ENCODE measurements at regions not wholly inside any gene's neighbourhood (a gene's known extent, or its start where the extent isn't known, plus 50 kb on each side); places are given as distances from the start of the nearest gene placed in this dataset.

DNA sequence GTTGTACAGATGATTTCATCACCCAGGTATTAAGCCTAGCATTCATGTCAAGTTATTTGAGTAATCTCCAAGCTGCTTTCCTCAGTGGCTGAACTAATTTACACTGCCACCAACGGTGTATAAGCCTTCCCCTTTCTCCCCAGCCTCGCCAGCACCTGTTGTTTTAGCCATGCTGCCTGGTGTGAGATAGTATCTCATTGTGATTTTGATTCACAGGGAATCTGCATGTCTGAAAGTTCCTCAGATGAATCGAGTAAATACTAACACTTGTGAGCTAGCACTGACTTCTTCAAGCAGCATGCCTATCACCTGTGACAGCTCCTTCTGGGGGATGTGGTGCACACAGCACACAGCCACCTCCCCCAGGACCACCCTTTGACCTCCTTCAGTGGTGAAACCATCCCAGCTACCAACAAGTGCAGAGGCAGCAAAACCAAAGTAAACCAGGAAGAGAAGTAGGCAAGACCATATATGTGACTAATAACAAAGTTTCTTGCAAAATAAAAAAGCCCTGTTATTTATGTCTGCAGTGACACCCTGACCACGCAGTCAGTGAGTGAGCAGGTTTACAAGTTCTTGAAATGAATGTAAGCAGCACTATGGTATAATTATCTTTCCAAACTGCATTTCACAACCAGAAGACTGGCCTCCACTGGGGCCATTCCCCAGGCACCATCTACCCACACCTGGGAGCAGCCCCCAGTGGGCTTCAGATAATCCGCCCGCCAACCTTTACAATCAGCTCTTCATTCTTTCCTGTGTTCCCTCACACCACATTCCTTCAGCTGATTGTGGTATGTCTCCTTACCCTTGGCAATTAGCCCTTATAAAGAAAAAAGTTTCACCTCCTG is 173.8 kb downstream of the ETS2 start:
- Mint-ChIP-seq H3K9me3 (no peaks in the 10 kb centered on the region), H3K36me3 (ENCODE audit: insufficient read depth) (no peaks in the 10 kb centered on the region), H3K4me1 (ENCODE audit: low read depth in 2 of 2) (peaks cover 0 to 2% of the 10 kb centered on the region in 2 donors), H3K27ac (no peak overlapping the region), H3K27me3 (peaks cover 42 to 53% of the 10 kb centered on the region in 2 donors), H3K4me3 (no peak overlapping the region)
- DNase-seq, result no peak
- no peak for ATAC-seq (replicated peaks)

DNA sequence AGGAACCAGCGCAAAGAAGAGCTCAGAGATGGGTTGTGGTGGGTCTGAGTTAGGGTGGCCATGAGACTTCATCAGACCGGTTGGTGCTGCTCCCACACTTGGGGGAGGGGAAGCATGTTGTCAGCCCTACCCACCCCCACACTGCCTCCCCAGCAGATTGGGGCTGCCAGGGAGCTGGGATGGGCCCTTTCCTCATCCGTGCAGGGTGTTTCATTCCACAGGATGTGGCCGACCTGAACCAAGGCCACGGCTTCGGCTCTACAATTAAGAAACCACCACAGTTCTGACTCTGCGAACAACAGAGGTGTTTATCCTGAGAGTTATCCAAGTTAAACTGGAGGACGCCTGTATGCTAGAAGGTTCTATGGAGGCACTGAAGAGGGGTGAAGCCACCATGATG is 171.2 kb downstream of the ETS2 start:
- DNase-seq (no peak), ATAC-seq (replicated peaks) (no peak)
- Mint-ChIP-seq H3K9me3 (no peaks in the 10 kb centered on the region), H3K36me3 (ENCODE audit: insufficient read depth) (no peaks in the 10 kb centered on the region), H3K27me3 (peaks cover 39 to 52% of the 10 kb centered on the region in 2 donors), H3K4me3 (no peak overlapping the region), H3K4me1 (ENCODE audit: low read depth in 2 of 2) (peaks cover 0 to 2% of the 10 kb centered on the region in 2 donors), H3K27ac (no peak overlapping the region)

DNA sequence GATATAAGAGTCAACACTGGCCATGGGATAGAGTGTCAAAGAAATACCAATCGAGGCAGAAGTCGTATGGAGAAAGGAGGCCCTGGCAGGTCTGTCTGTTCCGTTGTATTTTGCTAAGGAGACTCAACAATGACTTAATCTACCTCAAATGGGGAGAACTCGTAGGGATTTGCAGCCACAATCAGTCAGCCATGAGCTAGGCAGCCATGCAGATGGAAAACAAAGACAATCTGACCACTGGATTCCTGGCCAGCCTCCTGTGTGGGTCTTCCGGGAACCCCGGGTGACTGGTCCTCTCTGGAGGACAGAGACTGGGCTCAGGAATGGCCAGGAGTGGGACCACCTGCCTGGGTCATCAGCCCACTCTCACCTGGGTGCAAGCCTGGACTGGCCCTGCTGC is 167.8 kb downstream of the ETS2 start:
- Mint-ChIP-seq H3K4me3 (no peak overlapping the region), H3K9me3 (no peaks in the 10 kb centered on the region), H3K27ac (no peak overlapping the region), H3K27me3 (peaks cover 25 to 40% of the 10 kb centered on the region in 2 donors), H3K4me1 (ENCODE audit: low read depth in 2 of 2) (no peaks in the 10 kb centered on the region), H3K36me3 (ENCODE audit: insufficient read depth) (no peaks in the 10 kb centered on the region)
- DNase-seq (no peak), ATAC-seq (replicated peaks) (no peak)

DNA sequence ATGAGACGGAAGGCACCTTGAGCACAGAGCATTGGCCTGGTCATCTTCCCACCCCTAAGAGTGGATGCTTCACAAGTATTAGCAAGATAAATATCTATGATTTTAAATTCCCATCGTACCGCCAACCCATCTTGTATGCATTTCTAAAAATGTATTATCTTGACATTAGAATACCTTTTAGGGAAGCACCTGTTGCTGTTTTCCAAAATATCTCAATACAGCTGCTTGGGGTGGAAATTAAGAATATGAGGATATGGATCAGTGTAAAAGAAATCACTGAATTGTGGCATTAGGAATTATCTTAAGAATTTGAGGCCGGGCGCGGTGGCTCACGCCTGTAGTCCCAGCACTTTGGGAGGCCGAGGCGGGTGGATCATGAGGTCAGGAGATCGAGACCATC is 166.3 kb downstream of the ETS2 start:
- H3K4me3 Mint-ChIP-seq, result no peak overlapping the region
- H3K27ac Mint-ChIP-seq, result no peak overlapping the region
- ATAC-seq (replicated peaks) (no peak), DNase-seq (no peak)
- H3K9me3 Mint-ChIP-seq, result no peaks in the 10 kb centered on the region
- peaks cover 25 to 50% of the 10 kb centered on the region in 2 donors for H3K27me3 Mint-ChIP-seq
- no peaks in the 10 kb centered on the region for H3K36me3 Mint-ChIP-seq (ENCODE audit: insufficient read depth)
- no peaks in the 10 kb centered on the region for H3K4me1 Mint-ChIP-seq (ENCODE audit: low read depth in 2 of 2)

DNA sequence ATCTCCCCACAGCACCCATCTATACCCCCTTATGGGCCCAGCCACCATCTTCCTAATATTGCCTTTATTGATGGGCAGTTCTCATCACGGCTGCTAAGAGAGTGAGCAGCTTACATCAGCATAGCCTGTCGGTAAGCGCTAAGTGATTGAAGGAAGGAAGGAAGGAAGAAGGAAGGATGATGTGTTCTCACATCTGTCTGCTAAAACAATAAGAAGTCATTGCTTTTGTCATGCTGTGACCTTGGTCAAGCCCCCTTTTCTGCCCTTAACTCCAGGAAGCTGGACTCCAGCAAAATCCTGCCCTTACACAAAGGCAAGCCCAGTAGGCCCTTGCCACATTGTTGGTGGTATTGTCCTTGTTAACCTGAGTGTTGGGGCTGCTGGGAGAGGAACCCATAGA is 165.0 kb downstream of the ETS2 start:
- H3K4me3 Mint-ChIP-seq, result no peak overlapping the region
- peaks cover 19 to 38% of the 10 kb centered on the region in 2 donors for H3K27me3 Mint-ChIP-seq
- no peak overlapping the region for H3K27ac Mint-ChIP-seq
- no peaks in the 10 kb centered on the region for H3K4me1 Mint-ChIP-seq (ENCODE audit: low read depth in 2 of 2)
- DNase-seq (no peak), ATAC-seq (replicated peaks) (no peak)
- H3K36me3 Mint-ChIP-seq (ENCODE audit: insufficient read depth), result no peaks in the 10 kb centered on the region
- no peaks in the 10 kb centered on the region for H3K9me3 Mint-ChIP-seq

DNA sequence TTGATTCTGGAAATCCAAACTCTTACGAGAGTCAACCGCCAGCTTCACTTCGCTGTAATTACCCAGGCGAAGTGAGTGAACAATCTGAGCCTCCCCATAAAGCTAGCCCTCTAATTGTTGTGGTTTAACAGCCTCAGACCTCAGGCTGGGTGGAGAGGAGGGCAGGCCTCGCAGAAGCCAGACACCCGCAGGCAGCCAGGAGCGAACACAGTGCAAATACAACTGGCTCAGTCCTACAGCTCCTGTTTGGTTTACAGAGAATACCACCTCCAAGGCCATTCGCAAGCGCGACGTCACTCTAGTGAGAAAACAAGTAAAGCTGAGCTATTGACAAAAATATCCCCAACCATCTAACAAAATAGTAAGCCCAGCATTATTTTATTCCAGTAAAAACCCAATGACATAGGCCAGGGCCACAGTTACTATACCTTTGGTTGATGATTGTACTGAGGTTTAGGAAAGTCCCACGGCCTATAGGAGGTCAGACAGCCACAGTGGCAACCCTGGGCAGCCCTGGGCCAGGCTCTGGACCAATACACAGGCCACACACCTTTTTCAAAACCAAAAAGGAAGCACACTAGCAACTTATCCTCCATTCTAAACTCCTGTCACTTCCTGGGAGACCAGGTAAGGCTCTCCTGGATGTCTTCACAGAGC is 163.3 kb downstream of the ETS2 start:
- no peaks in the 10 kb centered on the region for H3K4me1 Mint-ChIP-seq (ENCODE audit: low read depth in 2 of 2)
- H3K27ac Mint-ChIP-seq, result no peak overlapping the region
- H3K27me3 Mint-ChIP-seq, result peaks cover 19 to 33% of the 10 kb centered on the region in 2 donors
- H3K4me3 Mint-ChIP-seq, result no peak overlapping the region
- no peaks in the 10 kb centered on the region for H3K9me3 Mint-ChIP-seq
- DNase-seq (no peak), ATAC-seq (replicated peaks) (no peak)
- H3K36me3 Mint-ChIP-seq (ENCODE audit: insufficient read depth), result no peaks in the 10 kb centered on the region

DNA sequence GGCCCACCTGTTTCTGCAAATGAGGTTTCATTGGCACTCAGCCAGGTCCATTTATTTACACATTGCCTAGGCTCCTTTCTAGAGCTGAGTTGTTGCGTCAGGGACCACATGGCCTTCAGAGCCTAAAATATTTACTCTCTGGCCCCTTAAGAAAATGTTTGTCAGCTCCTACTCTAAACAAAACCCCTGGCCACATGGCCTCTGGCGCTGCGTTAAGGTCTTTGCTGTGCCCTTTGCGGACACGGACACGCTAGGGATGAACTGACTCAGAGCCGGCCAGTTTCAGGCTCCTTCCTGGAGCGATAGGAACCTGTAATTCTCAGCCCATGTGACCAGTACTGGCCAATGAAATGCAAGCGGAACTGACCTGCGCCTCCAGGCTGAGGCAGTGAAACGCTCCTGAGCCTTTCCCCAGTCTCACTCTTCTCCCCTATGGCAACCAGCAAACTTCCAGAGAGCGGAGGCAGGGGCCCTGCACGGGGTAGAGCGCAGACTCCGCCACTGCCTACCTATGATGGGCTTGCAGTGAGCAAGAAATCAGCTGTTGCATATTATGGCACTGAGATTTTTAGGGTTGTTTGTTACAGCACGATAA is 160.3 kb downstream of the ETS2 start:
- Mint-ChIP-seq H3K4me3 (no peak overlapping the region), H3K9me3 (peaks cover 4 to 8% of the 10 kb centered on the region in 2 donors), H3K27me3 (peaks cover 0 to 16% of the 10 kb centered on the region in 2 donors), H3K27ac (no peak overlapping the region), H3K36me3 (ENCODE audit: insufficient read depth) (no peaks in the 10 kb centered on the region), H3K4me1 (ENCODE audit: low read depth in 2 of 2) (no peaks in the 10 kb centered on the region)
- no peak for DNase-seq
- ATAC-seq (replicated peaks), result no peak

DNA sequence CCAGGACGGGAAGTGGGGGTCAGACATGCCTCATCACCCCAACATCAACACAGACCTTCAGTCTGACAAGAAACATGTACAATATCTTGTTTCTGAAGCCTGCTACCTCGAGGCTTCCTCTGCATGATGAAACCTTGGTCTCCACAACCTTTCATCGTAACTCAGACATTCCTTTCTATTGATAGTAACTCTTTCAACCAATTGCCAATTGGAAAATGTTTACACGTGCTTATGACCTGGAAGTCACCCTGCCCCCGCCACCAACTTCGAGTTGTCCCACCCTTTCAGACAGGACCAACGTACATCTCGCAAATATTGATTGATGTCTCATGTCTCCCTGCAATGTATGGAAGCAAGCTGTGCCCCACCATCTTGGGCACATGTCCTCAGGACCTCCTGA is 159.5 kb downstream of the ETS2 start:
- peaks cover 4 to 8% of the 10 kb centered on the region in 2 donors for H3K9me3 Mint-ChIP-seq
- H3K27me3 Mint-ChIP-seq, result peaks cover 0 to 10% of the 10 kb centered on the region in 2 donors
- no peaks in the 10 kb centered on the region for H3K4me1 Mint-ChIP-seq (ENCODE audit: low read depth in 2 of 2)
- H3K27ac Mint-ChIP-seq, result no peak overlapping the region
- ATAC-seq (replicated peaks) (no peak), DNase-seq (no peak)
- no peak overlapping the region for H3K4me3 Mint-ChIP-seq
- H3K36me3 Mint-ChIP-seq (ENCODE audit: insufficient read depth), result no peaks in the 10 kb centered on the region

DNA sequence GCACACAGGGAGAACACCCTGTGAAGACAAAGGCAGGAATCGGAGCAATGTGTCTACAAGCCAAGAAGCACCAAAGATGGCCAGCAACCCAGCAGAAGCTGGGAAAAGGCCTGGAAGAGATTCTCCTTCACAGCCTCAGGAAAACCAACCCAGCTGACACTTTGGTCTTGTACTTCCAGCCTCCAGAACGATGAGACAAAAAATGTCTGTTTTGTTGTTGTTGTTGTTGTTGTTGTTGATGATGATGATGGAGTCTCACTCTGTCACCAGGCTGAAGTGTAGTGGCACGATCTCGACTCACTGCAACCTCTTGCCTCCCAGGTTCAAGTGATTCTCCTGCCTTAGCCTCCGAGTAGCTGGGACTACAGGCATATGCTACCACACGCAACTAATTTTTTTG is 157.3 kb downstream of the ETS2 start:
- ATAC-seq (replicated peaks) (no peak), DNase-seq (no peak)
- Mint-ChIP-seq H3K36me3 (ENCODE audit: insufficient read depth) (no peaks in the 10 kb centered on the region), H3K4me1 (ENCODE audit: low read depth in 2 of 2) (no peaks in the 10 kb centered on the region), H3K27ac (no peak overlapping the region), H3K27me3 (peaks cover 0 to 15% of the 10 kb centered on the region in 2 donors), H3K4me3 (no peak overlapping the region), H3K9me3 (peaks cover 4 to 8% of the 10 kb centered on the region in 2 donors)

DNA sequence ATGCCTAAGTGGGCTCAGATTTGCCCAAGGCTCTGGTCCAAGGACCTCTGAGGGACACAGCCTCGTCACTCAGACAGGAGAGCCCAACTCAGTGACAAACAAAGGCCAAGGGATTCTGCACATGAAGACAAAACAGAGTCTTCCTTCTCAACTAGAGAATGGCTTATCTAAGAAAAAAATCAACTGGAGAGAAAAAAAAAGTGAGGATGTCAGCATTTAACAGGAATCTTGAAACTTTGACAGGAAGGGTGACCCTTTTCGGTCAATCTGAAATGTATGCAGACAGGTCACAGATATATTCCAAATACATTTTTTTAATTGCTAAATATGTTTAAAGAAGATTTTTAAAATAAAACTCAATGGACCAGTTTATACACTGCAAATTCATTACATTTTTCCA is 154.5 kb downstream of the ETS2 start:
- peaks cover 4 to 8% of the 10 kb centered on the region in 2 donors for H3K9me3 Mint-ChIP-seq
- no peak overlapping the region for H3K4me3 Mint-ChIP-seq
- DNase-seq (no peak), ATAC-seq (replicated peaks) (no peak)
- H3K27me3 Mint-ChIP-seq, result peaks cover 0 to 28% of the 10 kb centered on the region in 2 donors
- no peaks in the 10 kb centered on the region for H3K36me3 Mint-ChIP-seq (ENCODE audit: insufficient read depth)
- no peaks in the 10 kb centered on the region for H3K4me1 Mint-ChIP-seq (ENCODE audit: low read depth in 2 of 2)
- no peak overlapping the region for H3K27ac Mint-ChIP-seq

DNA sequence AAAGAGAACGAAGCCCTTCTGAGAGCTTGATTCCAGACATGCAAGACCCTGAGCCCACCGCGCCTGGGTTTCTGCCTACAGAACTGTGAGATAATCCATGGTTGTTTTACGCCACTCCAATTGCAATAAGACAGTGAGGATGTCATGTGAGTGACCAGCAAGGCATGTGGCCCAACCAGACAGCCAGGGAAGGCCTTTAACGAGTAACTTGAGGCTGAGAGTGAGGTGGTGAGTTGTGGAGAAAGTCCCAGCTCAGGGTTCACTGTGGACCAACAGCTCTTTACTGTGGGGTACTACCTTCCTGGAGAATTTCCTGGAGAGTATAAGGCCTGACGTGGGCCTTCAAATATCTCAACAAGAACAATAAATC is 153.9 kb downstream of the ETS2 start:
- no peak for ATAC-seq (replicated peaks)
- no peaks in the 10 kb centered on the region for H3K4me1 Mint-ChIP-seq (ENCODE audit: low read depth in 2 of 2)
- H3K27me3 Mint-ChIP-seq, result peaks cover 0 to 28% of the 10 kb centered on the region in 2 donors
- no peaks in the 10 kb centered on the region for H3K36me3 Mint-ChIP-seq (ENCODE audit: insufficient read depth)
- H3K4me3 Mint-ChIP-seq, result no peak overlapping the region
- no peak overlapping the region for H3K27ac Mint-ChIP-seq
- no peak for DNase-seq
- H3K9me3 Mint-ChIP-seq, result peaks cover 4 to 8% of the 10 kb centered on the region in 2 donors

DNA sequence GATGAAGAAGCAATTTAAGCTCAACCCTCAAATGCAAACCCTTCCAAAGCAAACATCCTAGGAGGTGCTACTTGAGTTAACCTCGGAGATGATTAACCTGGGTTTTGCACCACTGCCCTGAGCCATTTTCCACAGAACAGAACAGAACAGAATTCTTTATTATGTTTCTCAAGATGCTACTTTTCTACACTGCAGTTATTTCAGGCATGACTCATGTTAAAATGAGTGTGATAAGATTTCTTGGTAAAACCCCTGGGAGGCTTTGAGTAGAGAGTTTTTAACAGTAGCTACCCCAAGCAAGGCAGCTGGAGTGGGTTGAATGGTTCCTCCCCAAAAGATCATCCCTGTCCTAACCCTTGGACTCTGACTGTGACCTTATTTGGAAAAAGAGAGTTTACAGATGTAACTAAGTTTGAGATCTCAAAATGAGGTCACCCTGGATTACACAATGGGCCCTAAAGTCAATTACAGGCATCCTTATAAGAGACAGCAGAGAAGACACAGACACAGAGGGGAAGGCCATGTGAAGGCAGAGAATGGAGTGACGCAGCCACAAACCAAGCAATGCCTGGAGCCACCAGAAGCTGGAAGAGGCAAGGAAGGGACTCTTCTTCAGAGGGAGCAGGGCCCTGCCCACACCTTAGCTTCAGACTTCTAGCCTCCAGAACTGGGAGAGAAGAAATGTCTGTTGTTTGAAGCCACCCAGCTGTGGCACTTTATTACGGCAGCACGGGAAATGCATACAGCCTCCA is 153.4 kb downstream of the ETS2 start:
- H3K9me3 Mint-ChIP-seq, result peaks cover 4 to 8% of the 10 kb centered on the region in 2 donors
- no peaks in the 10 kb centered on the region for H3K4me1 Mint-ChIP-seq (ENCODE audit: low read depth in 2 of 2)
- no peaks in the 10 kb centered on the region for H3K36me3 Mint-ChIP-seq (ENCODE audit: insufficient read depth)
- no peak overlapping the region for H3K27ac Mint-ChIP-seq
- ATAC-seq (replicated peaks) (no peak), DNase-seq (no peak)
- H3K4me3 Mint-ChIP-seq, result no peak overlapping the region
- peaks cover 2 to 32% of the 10 kb centered on the region in 2 donors for H3K27me3 Mint-ChIP-seq

DNA sequence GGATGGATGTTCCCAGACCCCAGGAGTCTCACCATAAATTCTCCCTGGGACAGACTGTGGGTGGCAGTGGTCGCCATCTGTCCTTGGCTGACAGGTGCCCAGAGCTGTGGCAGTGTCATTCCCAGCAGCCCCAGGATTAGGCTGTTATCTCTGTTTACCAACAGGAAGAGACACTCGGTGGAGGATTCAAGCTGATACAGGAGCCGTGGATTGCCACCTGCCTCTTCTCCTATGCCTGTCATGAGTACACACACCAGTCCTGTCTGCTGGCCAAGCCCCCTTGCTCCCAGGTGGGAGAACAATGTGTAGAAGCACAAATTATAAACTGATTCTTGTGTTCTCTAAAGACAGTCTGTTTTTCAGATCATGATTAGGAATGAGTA is 152.6 kb downstream of the ETS2 start:
- Mint-ChIP-seq H3K4me1 (ENCODE audit: low read depth in 2 of 2) (no peaks in the 10 kb centered on the region), H3K4me3 (no peak overlapping the region), H3K27ac (no peak overlapping the region), H3K9me3 (peaks cover 4 to 8% of the 10 kb centered on the region in 2 donors), H3K36me3 (ENCODE audit: insufficient read depth) (no peaks in the 10 kb centered on the region), H3K27me3 (peaks cover 6 to 36% of the 10 kb centered on the region in 2 donors)
- DNase-seq, result no peak
- ATAC-seq (replicated peaks), result no peak
